Duodenal mucosa (tissue), 2 donors: ENCODE measurements at regions not wholly inside any gene's neighbourhood (a gene's known extent, or its start where the extent isn't known, plus 50 kb on each side); places are given as distances from the start of the nearest gene placed in this dataset.

Source experiments
- H3K27ac ChIP-seq: one replicate; pipeline ENCODE4 v1.7.0; 2013; ENCODE audit warnings: low read depth, low read length
- H3K27me3 ChIP-seq, 2 donors: one replicate each; pipeline ENCODE4 v1.7.0; 2013; ENCODE audit warnings: low read length in 2 of 2, control low read depth in 1 of 2; ENCODE audit not compliant: insufficient read depth in 2 of 2, control insufficient read depth in 1 of 2
- H3K36me3 ChIP-seq, 2 donors: one replicate each; pipeline ENCODE4 v1.7.0; 2013; ENCODE audit warnings: low read length in 2 of 2, control low read depth in 1 of 2; ENCODE audit not compliant: insufficient read depth in 2 of 2, control insufficient read depth in 1 of 2
- H3K4me1 ChIP-seq, 2 donors: one replicate each; pipeline ENCODE4 v1.7.0; 2013; ENCODE audit warnings: low read length in 2 of 2, control low read depth in 1 of 2; ENCODE audit not compliant: insufficient read depth in 2 of 2, control insufficient read depth in 1 of 2
- H3K4me3 ChIP-seq, 2 donors: one replicate each; pipeline ENCODE4 v1.7.0; 2013; ENCODE audit warnings: low read length in 2 of 2, low read depth in 1 of 2
- H3K9ac ChIP-seq, 2 donors: one replicate each; pipeline ENCODE4 v1.7.0; 2013; ENCODE audit warnings: low read length in 2 of 2, low read depth in 1 of 2
- H3K9me3 ChIP-seq, 2 donors: one replicate each; pipeline ENCODE4 v1.7.0; 2013; ENCODE audit warnings: low read length in 2 of 2, control low read depth in 1 of 2; ENCODE audit not compliant: control insufficient read depth in 1 of 2

GRCh38 chr6:141618180-141618581 is 514.5 kb upstream of the GJE1 start:
- Histone ChIP-seq H3K4me1 (no peaks in the 10 kb centered on the region), H3K36me3 (no peaks in the 10 kb centered on the region), H3K27ac (no peak overlapping the region), H3K9ac (no peak overlapping the region), H3K4me3 (no peak overlapping the region), H3K9me3 (no peaks in the 10 kb centered on the region), H3K27me3 (no peaks in the 10 kb centered on the region)

GRCh38 chr6:141610741-141611140 is 522.0 kb upstream of the GJE1 start:
- no peak overlapping the region for H3K4me3 ChIP-seq
- peaks cover 0 to 4% of the 10 kb centered on the region in 2 donors for H3K9me3 ChIP-seq
- H3K4me1 ChIP-seq, result no peaks in the 10 kb centered on the region
- no peaks in the 10 kb centered on the region for H3K36me3 ChIP-seq
- no peaks in the 10 kb centered on the region for H3K27me3 ChIP-seq
- no peak overlapping the region for H3K9ac ChIP-seq
- no peak overlapping the region for H3K27ac ChIP-seq

GRCh38 chr6:141607956-141608355 is 524.8 kb upstream of the GJE1 start:
- no peaks in the 10 kb centered on the region for H3K27me3 ChIP-seq
- H3K27ac ChIP-seq, result no peak overlapping the region
- H3K4me3 ChIP-seq, result no peak overlapping the region
- peaks cover 0 to 4% of the 10 kb centered on the region in 2 donors for H3K9me3 ChIP-seq
- no peaks in the 10 kb centered on the region for H3K36me3 ChIP-seq
- no peak overlapping the region for H3K9ac ChIP-seq
- H3K4me1 ChIP-seq, result no peaks in the 10 kb centered on the region

- no peak overlapping the region for H3K9ac ChIP-seq
- H3K9me3 ChIP-seq, result no peaks in the 10 kb centered on the region
- H3K27ac ChIP-seq, result no peak overlapping the region
- H3K4me1 ChIP-seq, result no peaks in the 10 kb centered on the region
- H3K27me3 ChIP-seq, result no peaks in the 10 kb centered on the region
- H3K36me3 ChIP-seq, result no peaks in the 10 kb centered on the region
- no peak overlapping the region for H3K4me3 ChIP-seq
Measured at GRCh38 chr6:141598487-141598886, 534.2 kb upstream of the GJE1 start.

- no peaks in the 10 kb centered on the region for H3K9me3 ChIP-seq
- H3K36me3 ChIP-seq, result no peaks in the 10 kb centered on the region
- H3K27ac ChIP-seq, result no peak overlapping the region
- no peak overlapping the region for H3K4me3 ChIP-seq
- no peaks in the 10 kb centered on the region for H3K4me1 ChIP-seq
- H3K9ac ChIP-seq, result no peak overlapping the region
- H3K27me3 ChIP-seq, result no peaks in the 10 kb centered on the region
Measured at GRCh38 chr6:141594874-141595273, 537.9 kb upstream of the GJE1 start.

- no peaks in the 10 kb centered on the region for H3K36me3 ChIP-seq
- H3K9me3 ChIP-seq, result no peaks in the 10 kb centered on the region
- no peaks in the 10 kb centered on the region for H3K27me3 ChIP-seq
- no peak overlapping the region for H3K9ac ChIP-seq
- no peaks in the 10 kb centered on the region for H3K4me1 ChIP-seq
- H3K27ac ChIP-seq, result no peak overlapping the region
- no peak overlapping the region for H3K4me3 ChIP-seq
Measured at GRCh38 chr6:141593311-141593710, 539.4 kb upstream of the GJE1 start.

- no peaks in the 10 kb centered on the region for H3K36me3 ChIP-seq
- no peak overlapping the region for H3K9ac ChIP-seq
- no peak overlapping the region for H3K27ac ChIP-seq
- no peaks in the 10 kb centered on the region for H3K4me1 ChIP-seq
- H3K9me3 ChIP-seq, result no peaks in the 10 kb centered on the region
- no peaks in the 10 kb centered on the region for H3K27me3 ChIP-seq
- no peak overlapping the region for H3K4me3 ChIP-seq
Measured at GRCh38 chr6:141587482-141588266, 545.1 kb upstream of the GJE1 start.

- no peaks in the 10 kb centered on the region for H3K4me1 ChIP-seq
- H3K27ac ChIP-seq, result no peak overlapping the region
- no peak overlapping the region for H3K4me3 ChIP-seq
- no peak overlapping the region for H3K9ac ChIP-seq
- no peaks in the 10 kb centered on the region for H3K36me3 ChIP-seq
- no peaks in the 10 kb centered on the region for H3K9me3 ChIP-seq
- no peaks in the 10 kb centered on the region for H3K27me3 ChIP-seq
Measured at GRCh38 chr6:141580988-141581552, 551.7 kb upstream of the GJE1 start.

- H3K4me3 ChIP-seq, result no peak overlapping the region
- H3K4me1 ChIP-seq, result no peaks in the 10 kb centered on the region
- H3K9me3 ChIP-seq, result no peaks in the 10 kb centered on the region
- no peak overlapping the region for H3K9ac ChIP-seq
- no peaks in the 10 kb centered on the region for H3K36me3 ChIP-seq
- no peaks in the 10 kb centered on the region for H3K27me3 ChIP-seq
- no peak overlapping the region for H3K27ac ChIP-seq
Measured at GRCh38 chr6:141580131-141580530, 552.6 kb upstream of the GJE1 start.

- H3K4me1 ChIP-seq, result no peaks in the 10 kb centered on the region
- H3K9me3 ChIP-seq, result no peaks in the 10 kb centered on the region
- no peaks in the 10 kb centered on the region for H3K36me3 ChIP-seq
- H3K9ac ChIP-seq, result no peak overlapping the region
- no peak overlapping the region for H3K27ac ChIP-seq
- H3K27me3 ChIP-seq, result no peaks in the 10 kb centered on the region
- H3K4me3 ChIP-seq, result no peak overlapping the region
Measured at GRCh38 chr6:141576751-141577150, 556.0 kb upstream of the GJE1 start.
